Endothelial cell of umbilical vein (primary cell): ENCODE measurements at regions not wholly inside any gene's neighbourhood (a gene's known extent, or its start where the extent isn't known, plus 50 kb on each side); places are given as distances from the start of the nearest gene placed in this dataset.

Experiments used
- BruUV-seq: library from RNA; stranded (reverse); fragments of 400-500 nt; replicated peaks from 2 replicates; lab custom pipeline; 2021; lab: Mats Ljungman, UMichigan
- CTCF ChIA-PET: fragments of 300-600, 350-600 bp; sonication (Branson Sonifier 250); formaldehyde crosslinking; loops from one replicate; lab custom pipeline; 2021; ENCODE audit warnings: antibody characterized with exemption, inconsistent platforms; lab: Charles Lee
- POLR2A ChIA-PET: fragments of 300-600, 350-600 bp; sonication (Branson Sonifier 250); formaldehyde crosslinking; loops from one replicate; lab custom pipeline; 2021; ENCODE audit warnings: antibody characterized with exemption, inconsistent platforms; lab: Charles Lee
- DNase-seq: peaks from one replicate; pipeline ENCODE4 v3.0.0-alpha.2; 2011; ENCODE audit warnings: low read depth, low spot score
- FAIRE-seq: peaks from 2 replicates; lab custom pipeline; 2011; peaks lifted over from hg19 to GRCh38; lab: Jason Lieb, UNC
- H2AFZ ChIP-seq: 2 replicates; pipeline ENCODE4 v1.6.0; 2012; ENCODE audit warnings: low read depth, low read length, control low read depth, inconsistent platforms
- H3K27ac ChIP-seq: 2 replicates; pipeline ENCODE4 v1.5.1; 2011; ENCODE audit warnings: low read depth, mild to moderate bottlenecking, control low read depth, low read length, moderate library complexity; ENCODE audit not compliant: insufficient read depth
- H3K27me3 ChIP-seq, 2 experiments: 2 replicates each; pipeline versions ENCODE4 v1.6.0 to v1.6.1; 2011; ENCODE audit warnings: low read length in 2 of 2, mixed read lengths in 1 of 2; ENCODE audit not compliant: control insufficient read depth in 2 of 2, insufficient read depth in 2 of 2
- H3K36me3 ChIP-seq, 2 experiments: 2 replicates in 1 of 2; 3 replicates in 1 of 2; pipeline ENCODE4 v1.5.1; 2011; ENCODE audit warnings: low read length in 2 of 2, mild to moderate bottlenecking in 1 of 2, moderate library complexity in 1 of 2; ENCODE audit not compliant: control insufficient read depth in 2 of 2, insufficient read depth in 2 of 2; ENCODE audit errors: extremely low read depth in 1 of 2
- H3K4me1 ChIP-seq: 3 replicates; pipeline ENCODE4 v1.5.1; 2011; ENCODE audit warnings: mild to moderate bottlenecking, low read length; ENCODE audit not compliant: control insufficient read depth, insufficient read depth; ENCODE audit errors: extremely low read depth
- H3K4me2 ChIP-seq: 2 replicates; pipeline ENCODE4 v1.6.1; 2011; ENCODE audit warnings: low read length, control low read depth, mixed read lengths; ENCODE audit not compliant: insufficient read depth
- H3K4me3 ChIP-seq, 3 experiments: fragments of 200-600 bp in 1 of 3; sonication (generic), shearing (Covaris generic) in 1 of 3; replicated peaks in 1 of 3; 2 replicates each; pipeline ENCODE4 v1.5.1; 2011 to 2016; ENCODE audit warnings: control low read depth in 3 of 3, low read length in 3 of 3, mild to moderate bottlenecking in 2 of 3, inconsistent platforms in 1 of 3, low read depth in 1 of 3, moderate library complexity in 1 of 3; ENCODE audit not compliant: insufficient read depth in 1 of 3
- H3K79me2 ChIP-seq: 2 replicates; pipeline ENCODE4 v1.6.0; 2012; ENCODE audit warnings: low read length, inconsistent platforms; ENCODE audit not compliant: control insufficient read depth, insufficient read depth
- H3K9ac ChIP-seq: replicated peaks from 2 replicates; pipeline ENCODE3; 2011; ENCODE audit warnings: low read length, control low read depth; ENCODE audit not compliant: insufficient read depth; ENCODE audit errors: extremely low read depth
- H3K9me1 ChIP-seq: replicated peaks from 3 replicates; pipeline ENCODE4 v1.6.0; 2011; ENCODE audit warnings: mild to moderate bottlenecking, low read length; ENCODE audit not compliant: control insufficient read depth, insufficient read depth; ENCODE audit errors: extremely low read depth
- H3K9me3 ChIP-seq: replicated peaks from 2 replicates; pipeline ENCODE4 v1.5.1; 2012; ENCODE audit warnings: low read length, inconsistent platforms; ENCODE audit not compliant: control insufficient read depth, insufficient read depth
- H4K20me1 ChIP-seq: replicated peaks from 2 replicates; pipeline ENCODE3; 2011; ENCODE audit warnings: mild to moderate bottlenecking, low read length; ENCODE audit not compliant: control insufficient read depth, insufficient read depth; ENCODE audit errors: extremely low read depth
- EZH2 ChIP-seq: IDR thresholded peaks from 2 replicates; pipeline ENCODE4 v1.6.1; 2012; ENCODE audit warnings: borderline replicate concordance, low read depth, mild to moderate bottlenecking, moderate library complexity, low read length, inconsistent platforms; ENCODE audit not compliant: severe bottlenecking
- FOS ChIP-seq: IDR thresholded peaks from 2 replicates; pipeline ENCODE4 v1.6.1; 2011; ENCODE audit warnings: mild to moderate bottlenecking, low read length, moderate library complexity, borderline replicate concordance; ENCODE audit not compliant: insufficient read depth
- GATA2 ChIP-seq: IDR thresholded peaks from 2 replicates; pipeline ENCODE4 v1.7.0; 2011; ENCODE audit warnings: low read depth, mild to moderate bottlenecking, moderate library complexity, mixed read lengths, low read length; ENCODE audit not compliant: insufficient read length, insufficient read depth
- JUN ChIP-seq: IDR thresholded peaks from 2 replicates; pipeline ENCODE4 v1.6.1; 2011; ENCODE audit warnings: borderline replicate concordance, low read depth; ENCODE audit not compliant: insufficient read length, insufficient read depth
- MYC ChIP-seq: IDR thresholded peaks from one replicate; pipeline ENCODE4 v1.6.1; 2011; ENCODE audit warnings: mild to moderate bottlenecking, low read depth, low read length
- POLR2A ChIP-seq: IDR thresholded peaks from 2 replicates; pipeline ENCODE4 v1.6.1; 2012; ENCODE audit warnings: low read depth, mild to moderate bottlenecking, control low read depth, low read length
- POLR2AphosphoS5 ChIP-seq: IDR thresholded peaks from 2 replicates; pipeline ENCODE4 v1.6.1; 2012; ENCODE audit warnings: low read depth, mild to moderate bottlenecking, control low read depth, low read length, moderate library complexity; ENCODE audit not compliant: insufficient read depth
- dilution Hi-C: fragments of 300-500 bp; cut with MboI; formaldehyde crosslinking; loops from one replicate; pipeline ENCODE4 v1.15.0; 2019; ENCODE audit warnings: low sequenced_read_pairs; ENCODE audit not compliant: extremely low pct_ligation_motif_present
- intact Hi-C: fragments of 100-400 bp; cut with micrococcal nuclease; formaldehyde crosslinking; loops from one replicate; pipeline ENCODE4 v1.10.0; 2022
- TF ChIP-seq, protein P1 (sequence below): IDR thresholded peaks from 2 replicates; pipeline ENCODE4 v1.6.1; 2011; ENCODE audit not compliant: insufficient read depth, insufficient read length
- TF ChIP-seq, protein P2 (sequence below), 2 donors: IDR thresholded peaks; 1 replicate in 1 of 2; 2 replicates in 1 of 2; pipeline ENCODE4 v1.5.1; 2011; ENCODE audit warnings: low read length in 2 of 2, mild to moderate bottlenecking in 2 of 2, moderate library complexity in 2 of 2, control low read depth in 1 of 2, inconsistent platforms in 1 of 2, low read depth in 1 of 2; ENCODE audit not compliant: insufficient read depth in 1 of 2; ENCODE audit errors: extremely low read depth in 1 of 2

DNA sequence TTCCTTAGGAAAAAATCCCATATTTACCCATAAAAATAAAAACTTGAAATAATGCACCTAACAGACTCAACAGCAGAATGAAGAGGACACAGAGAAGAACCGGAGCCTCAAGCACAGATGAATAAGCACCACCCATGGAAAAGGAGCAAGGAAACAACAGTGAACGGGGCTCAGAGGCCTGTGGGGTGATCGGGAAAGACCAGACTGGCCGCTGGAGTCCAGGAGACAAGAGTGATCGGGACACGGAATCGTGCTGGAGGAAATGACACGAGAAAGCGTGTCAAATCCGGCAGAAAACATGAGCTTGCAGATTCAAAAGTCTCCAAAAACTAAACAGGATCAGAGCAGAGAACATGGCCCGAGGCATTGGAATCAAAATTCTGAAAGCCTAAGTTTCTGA is 448.0 kb upstream of the SALL3 start:
- TF ChIP-seq POLR2A (no peak), JUN (no peak), MYC (no peak), GATA2 (no peak), EZH2 (no peak), POLR2AphosphoS5 (no peak), FOS (no peak)
- TF ChIP-seq, protein P1, sequence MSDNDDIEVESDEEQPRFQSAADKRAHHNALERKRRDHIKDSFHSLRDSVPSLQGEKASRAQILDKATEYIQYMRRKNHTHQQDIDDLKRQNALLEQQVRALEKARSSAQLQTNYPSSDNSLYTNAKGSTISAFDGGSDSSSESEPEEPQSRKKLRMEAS: no peak
- TF ChIP-seq, protein P2, sequence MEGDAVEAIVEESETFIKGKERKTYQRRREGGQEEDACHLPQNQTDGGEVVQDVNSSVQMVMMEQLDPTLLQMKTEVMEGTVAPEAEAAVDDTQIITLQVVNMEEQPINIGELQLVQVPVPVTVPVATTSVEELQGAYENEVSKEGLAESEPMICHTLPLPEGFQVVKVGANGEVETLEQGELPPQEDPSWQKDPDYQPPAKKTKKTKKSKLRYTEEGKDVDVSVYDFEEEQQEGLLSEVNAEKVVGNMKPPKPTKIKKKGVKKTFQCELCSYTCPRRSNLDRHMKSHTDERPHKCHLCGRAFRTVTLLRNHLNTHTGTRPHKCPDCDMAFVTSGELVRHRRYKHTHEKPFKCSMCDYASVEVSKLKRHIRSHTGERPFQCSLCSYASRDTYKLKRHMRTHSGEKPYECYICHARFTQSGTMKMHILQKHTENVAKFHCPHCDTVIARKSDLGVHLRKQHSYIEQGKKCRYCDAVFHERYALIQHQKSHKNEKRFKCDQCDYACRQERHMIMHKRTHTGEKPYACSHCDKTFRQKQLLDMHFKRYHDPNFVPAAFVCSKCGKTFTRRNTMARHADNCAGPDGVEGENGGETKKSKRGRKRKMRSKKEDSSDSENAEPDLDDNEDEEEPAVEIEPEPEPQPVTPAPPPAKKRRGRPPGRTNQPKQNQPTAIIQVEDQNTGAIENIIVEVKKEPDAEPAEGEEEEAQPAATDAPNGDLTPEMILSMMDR (IDR thresholded peaks at IDR 0.05; ENCODE audit: extremely low read depth in 1 of 2, insufficient read depth in 1 of 2, low read depth in 1 of 2, low read length in 2 of 2): no peak
- Histone ChIP-seq H3K27ac (no peak overlapping the region), H3K27me3 (no peaks in the 10 kb centered on the region), H3K9me1 (no peaks in the 10 kb centered on the region), H3K4me1 (no peaks in the 10 kb centered on the region), H2AFZ (no peak overlapping the region), H3K9ac (no peak overlapping the region), H3K79me2 (no peaks in the 10 kb centered on the region), H3K9me3 (peaks cover 7% of the 10 kb centered on the region), H3K4me2 (no peak overlapping the region), H4K20me1 (no peaks in the 10 kb centered on the region), H3K36me3 (no peaks in the 10 kb centered on the region), H3K4me3 (no peak overlapping the region)
- ChIA-PET POLR2A (no interaction called here), CTCF (no interaction called here)
- intact Hi-C loops: no loop called here
- dilution Hi-C loops: no loop called here
- no peak for DNase-seq
- FAIRE-seq: no peak
- BruUV-seq: no TSS peak
